ENCODE measurements at regions not wholly inside any gene's neighbourhood (a gene's known extent, or its start where the extent isn't known, plus 50 kb on each side); places are given as distances from the start of the nearest gene placed in this dataset.

- ChIA-PET POLR2A (interaction anchor here (0.7 to 1.0 kb wide), 2 partner anchors 22 to 116 kb away, joined by 3 to 6 read pairs; no protein-coding TSS in a partner anchor), CTCF (interaction anchor here (0.7 to 2.2 kb wide), 3 partner anchors 22 to 699 kb away, joined by 3 to 8 read pairs (median 5); no protein-coding TSS in a partner anchor)
- no peak for TF ChIP-seq FOSL2 (IDR thresholded peaks at IDR 0.05)
- TF ChIP-seq FOSL2 (CRISPR knock-in tag; IDR thresholded peaks at IDR 0.05), result peak; percentile 31
- no peak for TF ChIP-seq SREBF2 (IDR thresholded peaks at IDR 0.05)
- no peak for TF ChIP-seq NR3C1 (IDR thresholded peaks at IDR 0.05)
- no peak for TF ChIP-seq RCOR1 (IDR thresholded peaks at IDR 0.05; ENCODE audit: low read depth, low read length)
- TF ChIP-seq POLR2A (IDR thresholded peaks at IDR 0.05; ENCODE audit: low read length), result no peak
- no peak for TF ChIP-seq EP300 (IDR thresholded peaks at IDR 0.05)
- no peak for TF ChIP-seq KDM1A (IDR thresholded peaks at IDR 0.05; ENCODE audit: low read depth)
- Histone ChIP-seq H3K27ac (peak overlapping the region; percentile 75 to 80; a peak in 5 of 6 replicates), H3K9me3 (peaks cover 1% of the 10 kb centered on the region; the same call in 2 of the 3 replicates), H3K4me3 (no peak overlapping the region), H3K4me2 (peak overlapping the region; percentile 73), H3K4me1 (peaks cover 39% of the 10 kb centered on the region)
- FAIRE-seq (no peak), ATAC-seq (no peak), DNase-seq (ENCODE audit: low read depth in 1 of 2, low spot score in 1 of 2) (no peak)
- WGBS (ENCODE audit: missing lambda C conversion rate), result 38% methylated on average over 1 of the region's 1 CpG
Observed at GRCh38 chr2:172671501-172671900, 64.1 kb upstream of the RAPGEF4 start.

GRCh38 chr2:172672114-172672513 is 63.5 kb upstream of the RAPGEF4 start:
- TF ChIP-seq JUNB (IDR thresholded peaks at IDR 0.05) (peak; percentile 41; the same call in 1 of the 2 replicates), GATA3 (IDR thresholded peaks at IDR 0.05; ENCODE audit: borderline replicate concordance) (peak; percentile 42), CEBPB (IDR thresholded peaks at IDR 0.05) (peak; percentile 16 to 21; a peak in 2 of 4 replicates), MAZ (IDR thresholded peaks at IDR 0.05; ENCODE audit: borderline replicate concordance, low read depth, low read length) (no peak), MAFK (IDR thresholded peaks at IDR 0.05; ENCODE audit: partially characterized antibody) (peak; percentile 37), HOXA7 (CRISPR knock-in tag; IDR thresholded peaks at IDR 0.05) (no peak), FOSL2 (IDR thresholded peaks at IDR 0.05) (peak; percentile 44), FOSL2 (CRISPR knock-in tag; IDR thresholded peaks at IDR 0.05) (peak; percentile 84), NR3C1 (IDR thresholded peaks at IDR 0.05) (no peak), POLR2AphosphoS2 (conservative IDR thresholded peaks at IDR 0.05; ENCODE audit: low read length) (no peak)
- Histone ChIP-seq H3K9me3 (no peaks in the 10 kb centered on the region; the same call in 2 of the 3 replicates), H3K4me2 (peak overlapping the region; percentile 73), H3K4me1 (peaks cover 39% of the 10 kb centered on the region), H3K4me3 (no peak overlapping the region), H3K27ac (peak overlapping the region; percentile 75 to 80)
- CTCF ChIA-PET, result interaction anchor here (2.2 to 2.8 kb wide), 2 partner anchors 22 to 77 kb away, joined by 8 to 9 read pairs; no protein-coding TSS in a partner anchor
- FAIRE-seq (peak; percentile 13), DNase-seq (ENCODE audit: low read depth in 1 of 2, low spot score in 1 of 2) (peak; percentile 16 to 76), ATAC-seq (peak; percentile 89 to 90)
- 2% methylated on average over 1 of the region's 1 CpG for WGBS (ENCODE audit: missing lambda C conversion rate)
- POLR2A ChIA-PET, result interaction anchor here (1.0 kb wide), 1 partner anchor 21 kb away, joined by 6 read pairs; no protein-coding TSS in a partner anchor

DNA sequence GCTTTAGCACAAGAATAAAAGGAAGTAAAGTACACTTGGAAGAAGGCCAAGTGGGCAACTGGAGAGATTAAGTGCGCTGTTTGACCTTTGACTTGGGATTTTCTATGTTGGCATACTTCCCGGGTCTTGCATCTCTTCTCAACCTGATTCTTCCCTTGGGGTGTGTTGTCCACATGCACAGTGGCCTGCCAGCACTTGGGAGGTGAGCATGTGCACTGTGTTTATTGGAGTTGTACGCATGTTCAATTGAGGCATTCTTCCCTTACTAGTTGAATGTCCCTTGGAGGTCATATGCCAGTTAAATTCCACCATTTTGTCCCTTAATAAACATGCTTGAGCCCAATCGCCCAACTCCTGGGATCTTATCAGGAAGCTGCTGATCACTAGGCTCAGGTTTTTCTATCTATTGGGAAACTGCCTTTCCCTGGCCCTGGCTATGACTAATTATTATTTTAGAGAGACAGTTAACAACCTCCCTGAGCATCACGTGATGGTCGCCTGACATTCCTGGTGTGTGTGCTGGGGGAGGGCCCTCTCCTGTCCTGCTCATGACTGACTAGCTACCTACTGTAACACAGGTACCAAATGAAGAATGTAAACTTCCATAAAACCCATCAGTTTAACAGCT is 62.5 kb upstream of the RAPGEF4 start:
- CTCF ChIA-PET, result interaction anchor here (0.9 to 2.8 kb wide), 4 partner anchors 21 to 79 kb away, joined by 4 to 13 read pairs (median 8); no protein-coding TSS in a partner anchor
- FAIRE-seq (peak; percentile 61), ATAC-seq (peak; percentile 65 to 76; a peak in 5 of 6 replicates), DNase-seq (ENCODE audit: low read depth in 1 of 2, low spot score in 1 of 2) (peak in 1 of 2 experiments; percentile 85)
- Histone ChIP-seq H3K4me3 (no peak overlapping the region), H3K27ac (peak overlapping the region; percentile 75 to 80), H3K4me1 (peaks cover 37% of the 10 kb centered on the region), H3K4me2 (peak overlapping the region; percentile 73), H3K9me3 (no peaks in the 10 kb centered on the region; the same call in 2 of the 3 replicates)
- WGBS (ENCODE audit: missing lambda C conversion rate), result 14% methylated on average over 6 of the region's 6 CpGs
- peak in 1 of 2 experiments; percentile 46; a peak in 2 of 5 replicates for TF ChIP-seq JUN (IDR thresholded peaks at IDR 0.05)
- peak; percentile 26; the same call in 1 of the 2 replicates for TF ChIP-seq JUNB (IDR thresholded peaks at IDR 0.05)
- TF ChIP-seq, protein P1, sequence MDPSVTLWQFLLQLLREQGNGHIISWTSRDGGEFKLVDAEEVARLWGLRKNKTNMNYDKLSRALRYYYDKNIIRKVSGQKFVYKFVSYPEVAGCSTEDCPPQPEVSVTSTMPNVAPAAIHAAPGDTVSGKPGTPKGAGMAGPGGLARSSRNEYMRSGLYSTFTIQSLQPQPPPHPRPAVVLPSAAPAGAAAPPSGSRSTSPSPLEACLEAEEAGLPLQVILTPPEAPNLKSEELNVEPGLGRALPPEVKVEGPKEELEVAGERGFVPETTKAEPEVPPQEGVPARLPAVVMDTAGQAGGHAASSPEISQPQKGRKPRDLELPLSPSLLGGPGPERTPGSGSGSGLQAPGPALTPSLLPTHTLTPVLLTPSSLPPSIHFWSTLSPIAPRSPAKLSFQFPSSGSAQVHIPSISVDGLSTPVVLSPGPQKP (IDR thresholded peaks at IDR 0.05; ENCODE audit: low read depth, low read length), result no peak
- no peak for TF ChIP-seq CHD2 (IDR thresholded peaks at IDR 0.05; ENCODE audit: low read length, partially characterized antibody)
- TF ChIP-seq, protein P2, sequence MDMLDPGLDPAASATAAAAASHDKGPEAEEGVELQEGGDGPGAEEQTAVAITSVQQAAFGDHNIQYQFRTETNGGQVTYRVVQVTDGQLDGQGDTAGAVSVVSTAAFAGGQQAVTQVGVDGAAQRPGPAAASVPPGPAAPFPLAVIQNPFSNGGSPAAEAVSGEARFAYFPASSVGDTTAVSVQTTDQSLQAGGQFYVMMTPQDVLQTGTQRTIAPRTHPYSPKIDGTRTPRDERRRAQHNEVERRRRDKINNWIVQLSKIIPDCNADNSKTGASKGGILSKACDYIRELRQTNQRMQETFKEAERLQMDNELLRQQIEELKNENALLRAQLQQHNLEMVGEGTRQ (IDR thresholded peaks at IDR 0.05), result peak; percentile 87
- no peak for TF ChIP-seq FOSL2 (IDR thresholded peaks at IDR 0.05)
- peak; percentile 30; the same call in 1 of the 2 replicates for TF ChIP-seq FOSL2 (CRISPR knock-in tag; IDR thresholded peaks at IDR 0.05)
- no peak for TF ChIP-seq MAZ (IDR thresholded peaks at IDR 0.05; ENCODE audit: borderline replicate concordance, low read depth, low read length)
- TF ChIP-seq KDM5A (IDR thresholded peaks at IDR 0.05), result no peak
- TF ChIP-seq BHLHE40 (IDR thresholded peaks at IDR 0.05; ENCODE audit: low read depth, low read length), result peak; percentile 78
- 0 out of 5 replicates have a peak, but pooled peaks of 1 of the 2 experiments have one; percentile 15 for TF ChIP-seq EP300 (IDR thresholded peaks at IDR 0.05)
- 0 out of 2 replicates have a peak, but pooled peaks have one; percentile 5 for TF ChIP-seq HEYL (CRISPR knock-in tag; IDR thresholded peaks at IDR 0.05)
- TF ChIP-seq MYC (IDR thresholded peaks at IDR 0.05; ENCODE audit: borderline replicate concordance, low read length), result 0 out of 2 replicates have a peak, but pooled peaks have one; percentile 37
- TF ChIP-seq, protein P3, sequence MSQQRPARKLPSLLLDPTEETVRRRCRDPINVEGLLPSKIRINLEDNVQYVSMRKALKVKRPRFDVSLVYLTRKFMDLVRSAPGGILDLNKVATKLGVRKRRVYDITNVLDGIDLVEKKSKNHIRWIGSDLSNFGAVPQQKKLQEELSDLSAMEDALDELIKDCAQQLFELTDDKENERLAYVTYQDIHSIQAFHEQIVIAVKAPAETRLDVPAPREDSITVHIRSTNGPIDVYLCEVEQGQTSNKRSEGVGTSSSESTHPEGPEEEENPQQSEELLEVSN (IDR thresholded peaks at IDR 0.05; ENCODE audit: borderline replicate concordance, low read depth), result no peak
- peak; percentile 74 for TF ChIP-seq MAX (IDR thresholded peaks at IDR 0.05)
- TF ChIP-seq MAFK (IDR thresholded peaks at IDR 0.05; ENCODE audit: partially characterized antibody), result no peak
- TF ChIP-seq ESRRA (IDR thresholded peaks at IDR 0.05; ENCODE audit: borderline replicate concordance, low read length), result no peak
- TF ChIP-seq CHD4 (IDR thresholded peaks at IDR 0.05; ENCODE audit: borderline replicate concordance), result no peak
- POLR2A ChIA-PET, result interaction anchor here (0.8 kb wide), 1 partner anchor 20 kb away, joined by 3 read pairs; no protein-coding TSS in a partner anchor
